ENCODE measurements at regions not wholly inside any gene's neighbourhood (a gene's known extent, or its start where the extent isn't known, plus 50 kb on each side); places are given as distances from the start of the nearest gene placed in this dataset.
"Not testable (repeated sequence)": the region's sequence is repeated elsewhere in the genome, so short reads cannot be mapped to it uniquely, and the experiment has no call there.

- DNase-seq (ENCODE audit: low spot score): no peak
Observed at GRCh38 chr1:101483982-101484688, 247.3 kb downstream of the S1PR1 start.

GRCh38 chr1:101484689-101485338, 248.0 kb downstream of the S1PR1 start:
- DNase-seq (ENCODE audit: low spot score): no peak

DNA sequence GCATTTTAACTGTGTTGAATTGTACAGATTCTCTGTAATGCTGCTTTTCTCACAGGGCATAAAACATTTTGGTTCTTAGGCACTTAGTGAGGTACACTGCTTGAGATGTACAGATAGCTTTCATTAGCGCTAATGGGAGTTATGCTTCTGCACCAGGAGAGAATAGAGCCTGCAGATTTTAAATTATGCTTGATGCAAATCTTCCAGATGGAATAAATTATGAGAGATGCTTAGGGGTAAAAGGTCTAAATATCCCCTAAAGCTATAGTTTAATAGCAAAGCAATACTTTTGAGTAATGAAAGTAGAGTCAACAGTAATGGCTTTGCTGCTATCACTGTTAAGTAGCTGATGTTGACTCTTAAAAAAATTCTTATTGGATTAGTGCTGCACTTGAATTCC, 248.9 kb downstream of the S1PR1 start:
- DNase-seq (ENCODE audit: low spot score): no peak

DNA sequence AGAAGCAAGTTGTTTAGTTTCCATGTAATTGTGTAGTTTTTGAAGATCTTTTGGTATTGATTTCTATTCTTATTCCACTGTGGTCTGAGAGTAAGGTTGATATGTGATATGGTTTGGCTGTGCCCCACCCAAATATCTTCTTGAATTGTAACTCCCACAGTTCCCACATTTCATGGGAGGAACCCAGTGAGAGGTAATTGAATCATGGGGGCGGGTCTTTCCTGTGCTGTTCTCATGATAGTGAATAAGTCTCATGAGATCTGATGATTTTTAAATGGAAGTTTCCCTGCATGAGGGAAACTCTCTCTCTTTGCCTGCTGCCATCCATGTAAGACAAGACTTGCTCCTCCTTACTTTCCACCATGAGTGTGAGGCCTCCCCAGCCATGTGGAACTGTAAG, 255.3 kb downstream of the S1PR1 start:
- not testable (repeated sequence) for DNase-seq (ENCODE audit: low spot score)

DNA sequence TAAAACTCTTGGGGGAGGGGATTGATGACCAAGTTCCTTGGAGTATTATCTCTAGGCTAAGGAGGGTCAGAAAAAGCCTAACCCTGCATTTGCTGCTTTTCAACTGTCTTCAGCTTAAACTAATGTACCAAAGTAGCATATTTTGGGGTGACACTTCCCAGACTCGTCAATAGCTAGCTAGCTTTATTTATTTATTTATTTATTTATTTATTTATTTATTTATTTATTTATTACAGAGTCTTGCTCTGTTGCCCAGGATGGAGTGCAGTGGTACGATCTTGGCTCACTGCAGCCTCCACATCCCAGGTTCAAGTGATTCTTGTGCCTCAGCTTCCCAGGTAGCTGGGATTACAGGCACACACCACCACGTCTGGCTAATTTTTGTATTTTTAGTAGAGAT, 257.1 kb downstream of the S1PR1 start:
- not testable (repeated sequence) for DNase-seq (ENCODE audit: low spot score)

DNA sequence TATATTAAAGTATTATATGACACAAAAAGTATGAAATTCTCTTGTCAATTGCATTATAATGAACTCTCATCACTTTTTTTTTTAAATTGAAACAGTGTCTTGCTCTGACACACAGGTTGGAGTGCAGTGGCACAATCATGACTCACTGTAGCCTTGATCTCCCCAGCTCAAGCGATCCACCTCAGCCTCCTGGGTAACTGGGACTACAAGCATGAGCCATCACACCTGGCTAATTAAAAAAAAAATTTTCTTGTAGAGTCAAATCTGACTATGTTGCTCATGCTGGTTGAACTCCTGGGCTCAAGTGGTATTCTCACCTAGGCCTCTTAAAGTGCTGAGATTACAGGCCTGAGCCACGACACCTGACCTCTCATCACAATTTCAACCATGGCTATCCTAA, 259.3 kb downstream of the S1PR1 start:
- no peak for DNase-seq (ENCODE audit: low spot score)

DNA sequence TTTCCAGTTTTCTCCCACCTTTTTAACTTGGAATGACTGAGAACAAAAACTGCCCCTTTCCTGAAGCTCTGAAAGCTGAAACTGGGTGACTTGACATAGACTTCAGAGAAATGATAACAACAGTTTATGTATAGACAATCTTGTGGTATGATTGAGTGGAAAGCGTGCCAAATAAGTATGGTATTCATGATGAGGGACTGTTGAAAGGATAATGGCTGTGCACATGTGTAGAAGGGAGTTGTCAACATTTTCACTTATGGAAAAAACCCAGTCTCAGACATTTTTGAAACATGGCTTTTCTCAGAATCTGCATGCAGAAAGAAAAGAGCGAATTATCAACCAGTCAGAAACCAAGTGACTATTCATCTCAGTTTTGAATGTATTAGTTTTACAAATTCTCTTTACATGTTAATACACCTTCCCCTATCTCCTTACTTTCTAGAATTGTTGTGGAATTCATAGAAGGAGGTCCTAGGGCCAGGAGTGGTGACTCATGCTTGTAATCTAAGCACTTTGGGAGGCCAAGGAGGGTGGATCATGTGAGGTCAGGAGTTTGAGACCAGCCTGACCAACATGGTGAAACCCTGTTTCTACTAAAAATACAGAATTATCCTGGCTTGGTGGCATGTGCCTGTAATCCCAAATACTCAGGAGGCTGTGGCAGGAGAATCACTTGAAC, 261.2 kb downstream of the S1PR1 start:
- no peak for DNase-seq (ENCODE audit: low spot score)

GRCh38 chr1:101504106-101504505, 267.3 kb downstream of the S1PR1 start:
- DNase-seq (ENCODE audit: low spot score): not testable (repeated sequence)

DNA sequence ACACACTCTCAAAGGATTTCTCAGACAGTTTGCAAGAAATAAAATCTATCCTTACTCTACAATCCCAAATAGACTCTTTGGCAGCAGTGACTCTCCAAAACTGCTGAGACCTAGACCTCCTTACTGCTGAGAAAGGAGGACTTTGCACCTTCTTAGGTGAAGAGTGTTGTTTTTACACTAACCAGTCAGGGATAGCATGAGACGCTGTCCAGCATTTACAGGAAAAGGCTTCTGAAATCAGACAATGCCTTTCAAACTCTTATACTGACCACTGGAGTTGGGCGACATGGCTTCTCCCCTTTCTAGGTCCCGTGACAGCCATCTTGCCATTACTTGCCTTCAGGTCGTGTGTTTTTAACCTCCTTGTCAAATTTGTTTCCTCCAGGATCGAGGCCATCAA, 268.4 kb downstream of the S1PR1 start:
- DNase-seq (ENCODE audit: low spot score): not testable (repeated sequence)

DNA sequence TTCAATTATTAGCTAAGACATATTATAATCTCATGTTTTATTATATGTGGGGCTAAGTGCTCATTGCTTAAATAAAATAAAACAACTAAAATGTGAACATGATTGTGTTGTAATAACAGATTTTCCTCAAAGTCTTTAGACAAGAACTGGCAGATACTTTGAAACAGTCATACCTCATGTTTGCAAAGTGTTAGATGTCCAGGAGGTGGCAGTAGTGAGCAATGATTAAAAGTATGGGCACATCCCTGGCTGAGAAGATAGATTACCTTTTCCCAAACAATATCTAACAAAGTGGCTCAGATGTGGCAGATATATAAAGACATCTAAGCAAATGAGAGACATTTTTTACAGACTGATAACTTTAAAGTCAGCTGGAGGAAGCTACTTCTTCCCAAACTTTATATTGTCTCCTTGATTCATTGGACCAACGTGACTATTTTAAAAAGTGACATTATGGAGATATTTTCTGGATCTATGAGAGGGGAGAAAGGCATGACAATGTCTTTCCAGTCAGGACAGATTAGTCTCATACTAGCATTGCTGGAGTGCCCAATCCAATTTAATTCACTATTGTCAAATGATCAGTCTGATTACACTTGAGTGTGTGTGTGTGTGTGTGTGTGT, 269.8 kb downstream of the S1PR1 start:
- no peak for DNase-seq (ENCODE audit: low spot score)

DNA sequence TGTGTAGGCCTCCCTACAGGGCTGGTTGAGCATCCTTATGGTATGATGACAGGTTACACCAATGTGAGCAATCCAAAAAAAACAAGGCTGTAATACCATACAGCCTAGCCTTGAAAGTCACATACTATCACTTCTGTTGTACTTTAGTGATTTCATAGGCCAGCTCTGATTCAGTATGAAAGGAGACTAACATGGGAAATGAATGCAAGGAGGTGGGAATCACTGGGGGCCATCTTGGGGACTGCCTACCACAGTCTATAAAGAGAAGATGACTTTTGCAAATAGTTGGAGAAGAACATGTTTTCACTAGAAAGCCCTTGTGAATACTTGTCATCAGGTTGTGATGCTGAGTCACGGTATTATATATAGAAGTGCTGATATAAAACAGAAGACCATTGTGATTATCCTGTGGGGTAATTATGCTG, 270.7 kb downstream of the S1PR1 start:
- no peak for DNase-seq (ENCODE audit: low spot score)

DNA sequence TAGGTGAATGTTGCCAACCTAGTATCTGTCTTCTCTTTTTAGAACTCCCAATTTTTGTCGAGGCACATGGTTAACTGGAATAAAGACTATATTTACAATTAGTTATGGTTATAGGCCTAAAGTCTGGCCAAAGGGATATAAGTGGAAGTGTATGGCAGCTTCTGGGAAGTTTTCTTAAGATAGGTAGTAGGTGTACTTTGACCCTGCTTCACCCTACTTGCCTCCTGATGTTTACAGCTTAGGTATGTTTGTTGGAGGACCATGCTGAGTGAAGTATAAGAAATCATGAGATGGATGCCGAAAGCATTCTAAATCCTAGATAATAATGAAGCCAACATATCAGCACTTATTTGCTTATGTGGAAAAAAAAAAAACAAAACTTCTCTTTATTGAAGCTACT, 272.1 kb downstream of the S1PR1 start:
- no peak for DNase-seq (ENCODE audit: low spot score)

DNA sequence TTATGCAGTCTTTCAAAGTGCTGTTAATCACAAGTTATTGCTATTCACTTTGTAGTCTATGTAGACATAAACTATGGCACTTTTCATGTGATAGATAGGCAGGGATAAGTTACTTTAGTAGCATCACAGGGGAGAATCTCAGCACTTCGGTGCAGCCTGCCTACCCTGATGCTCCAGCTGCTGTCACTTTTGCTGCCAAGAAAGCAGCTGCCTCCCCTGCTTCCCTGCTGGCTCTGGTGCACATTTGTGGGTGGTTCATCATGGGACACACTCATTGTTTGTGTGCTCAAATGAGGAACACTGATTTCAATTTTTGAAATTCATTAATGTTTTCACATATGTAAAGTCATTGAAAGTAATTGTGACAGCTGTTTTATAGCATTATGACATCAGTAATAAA, 272.6 kb downstream of the S1PR1 start:
- no peak for DNase-seq (ENCODE audit: low spot score)

GRCh38 chr1:101511202-101511891, 274.5 kb downstream of the S1PR1 start:
- no peak for DNase-seq (ENCODE audit: low spot score)

DNA sequence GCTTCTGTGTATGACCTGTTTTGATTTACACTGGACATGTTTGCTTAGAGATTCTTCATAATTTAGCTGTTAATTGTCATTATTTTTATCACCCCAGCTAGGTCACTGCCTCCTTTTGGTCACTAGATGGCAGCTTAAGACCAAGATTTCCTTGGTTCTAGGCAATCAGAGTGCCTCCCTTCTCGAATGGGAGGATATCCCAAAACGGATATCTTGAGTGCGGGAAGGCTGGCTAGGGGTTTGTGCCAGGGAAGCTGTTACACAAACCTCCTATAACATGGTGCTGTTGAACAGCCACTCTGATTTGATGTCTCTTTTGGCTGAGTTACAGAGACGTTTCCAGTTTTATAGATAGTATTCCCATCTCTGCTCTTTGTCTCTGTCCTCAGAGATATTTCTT, 283.5 kb downstream of the S1PR1 start:
- DNase-seq (ENCODE audit: low spot score): no peak

DNA sequence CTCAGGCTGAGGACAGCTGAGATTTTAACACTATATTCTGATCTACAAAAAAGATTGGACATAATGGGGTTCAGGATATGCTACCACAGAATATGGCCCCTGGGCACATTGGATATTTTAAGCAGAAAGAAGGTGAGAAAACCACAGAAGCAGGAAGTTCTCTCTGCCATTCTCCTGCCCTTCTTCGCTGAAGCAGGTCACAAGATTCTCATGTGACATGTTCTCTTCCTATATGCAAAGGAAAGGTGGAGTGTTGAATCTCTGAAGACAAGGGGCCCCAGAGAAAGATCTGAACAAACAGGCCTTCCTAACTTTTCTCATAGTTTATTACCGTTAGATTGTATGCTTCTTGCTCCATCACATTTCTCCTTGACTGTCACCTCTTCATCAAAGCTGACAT, 285.7 kb downstream of the S1PR1 start:
- DNase-seq (ENCODE audit: low spot score): no peak

DNA sequence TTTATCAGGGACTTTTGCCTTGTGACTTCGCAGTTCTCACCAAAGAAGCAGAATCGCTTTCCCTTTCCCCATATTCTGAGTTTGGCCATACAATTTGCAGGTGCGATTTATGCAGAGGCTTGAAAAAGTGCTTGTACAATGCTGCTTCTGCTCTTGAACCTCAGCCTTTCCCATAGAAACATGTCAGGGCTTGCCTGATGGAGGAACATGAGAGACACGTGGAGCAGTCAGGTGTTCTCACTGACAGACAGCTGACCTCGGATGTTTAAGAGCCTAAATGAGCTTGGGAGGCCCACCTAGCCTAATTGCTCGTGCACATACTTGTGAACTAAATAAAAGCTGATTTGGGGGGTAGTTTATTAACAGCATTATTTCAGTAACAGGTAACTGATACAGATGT, 290.0 kb downstream of the S1PR1 start:
- DNase-seq (ENCODE audit: low spot score): no peak

GRCh38 chr1:101532377-101532776, 295.6 kb downstream of the S1PR1 start:
- no peak for DNase-seq (ENCODE audit: low spot score)

- DNase-seq (ENCODE audit: low spot score): no peak
Observed at GRCh38 chr1:101540161-101540560, 303.3 kb downstream of the S1PR1 start.

DNA sequence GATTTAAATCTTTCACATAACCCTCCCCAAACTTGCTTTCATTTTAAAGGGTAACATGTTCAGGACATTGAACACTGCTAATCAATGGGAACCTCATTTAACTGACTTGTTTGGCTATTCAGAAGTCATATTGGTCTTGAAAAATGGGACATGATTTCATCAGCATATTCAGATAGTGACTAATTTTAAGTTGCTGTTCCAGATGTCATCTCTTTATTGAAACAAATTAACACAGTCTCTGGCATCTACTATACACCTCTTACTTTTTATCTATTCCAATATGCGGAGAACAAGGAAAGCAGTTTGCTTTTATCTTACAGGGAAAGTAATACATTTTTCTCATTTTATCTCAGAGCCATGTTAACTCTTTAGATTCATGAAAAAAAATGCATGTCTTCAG, 310.1 kb downstream of the S1PR1 start:
- DNase-seq (ENCODE audit: low spot score): no peak

GRCh38 chr1:101547357-101547756, 310.5 kb downstream of the S1PR1 start:
- no peak for DNase-seq (ENCODE audit: low spot score)

- DNase-seq (ENCODE audit: low spot score): no peak
Observed at GRCh38 chr1:101548376-101548775, 311.6 kb downstream of the S1PR1 start.

Measured in HuH-7.5 (cell line).